CD14-positive monocyte (primary cell): ENCODE measurements at regions not wholly inside any gene's neighbourhood (a gene's known extent, or its start where the extent isn't known, plus 50 kb on each side); places are given as distances from the start of the nearest gene placed in this dataset.
"Not testable (repeated sequence)": the region's sequence is repeated elsewhere in the genome, so short reads cannot be mapped to it uniquely, and the experiment has no call there.

ENCODE experiments used
- DNase-seq, 3 donors: peaks; one replicate each; pipeline ENCODE4 v3.0.0-alpha.2; 2011 to 2022
- H2AFZ ChIP-seq: 2 replicates; pipeline ENCODE4 v1.6.0; 2012; ENCODE audit warnings: mild to moderate bottlenecking, low read depth, low read length, inconsistent platforms; ENCODE audit not compliant: insufficient read depth, poor library complexity, severe bottlenecking
- H3K27ac ChIP-seq, 2 donors: 1 replicate in 1 of 2; 2 replicates in 1 of 2; pipeline ENCODE4 v1.5.1; 2012 to 2013; ENCODE audit warnings: low read length in 2 of 2, control low read depth in 1 of 2, inconsistent platforms in 1 of 2, low read depth in 1 of 2, mild to moderate bottlenecking in 1 of 2
- H3K27me3 ChIP-seq, 2 donors: one replicate each; pipeline versions ENCODE4 v1.6.0 to v1.6.1; 2011 to 2013; ENCODE audit warnings: low read length in 2 of 2; ENCODE audit not compliant: control insufficient read depth in 2 of 2, insufficient read depth in 2 of 2
- H3K36me3 ChIP-seq, 2 donors: replicated peaks in 1 of 2; 1 replicate in 1 of 2; 2 replicates in 1 of 2; pipeline versions ENCODE4 v1.5.1 to v1.6.1; 2012 to 2013; ENCODE audit warnings: low read length in 2 of 2, control low read depth in 1 of 2, inconsistent platforms in 1 of 2, mild to moderate bottlenecking in 1 of 2; ENCODE audit not compliant: insufficient read depth in 2 of 2, control insufficient read depth in 1 of 2
- H3K4me1 ChIP-seq, 2 donors: 1 replicate in 1 of 2; 2 replicates in 1 of 2; pipeline versions ENCODE4 v1.5.1 to v1.6.1; 2012 to 2013; ENCODE audit warnings: low read length in 2 of 2, control low read depth in 1 of 2, inconsistent platforms in 1 of 2, mild to moderate bottlenecking in 1 of 2, moderate library complexity in 1 of 2; ENCODE audit not compliant: insufficient read depth in 2 of 2, control insufficient read depth in 1 of 2
- H3K4me2 ChIP-seq: replicated peaks from 2 replicates; pipeline ENCODE3; 2012; ENCODE audit warnings: low read length, moderate library complexity, mild to moderate bottlenecking; ENCODE audit not compliant: poor library complexity, severe bottlenecking; ENCODE audit errors: extremely low read depth
- H3K4me3 ChIP-seq, 3 experiments: fragments of 200-600 bp in 1 of 3; sonication (generic) in 1 of 3; replicated peaks in 1 of 3; 1 replicate in 2 of 3; 2 replicates in 1 of 3; pipeline ENCODE4 v1.5.1; 2011 to 2013; ENCODE audit warnings: low read length in 3 of 3, mild to moderate bottlenecking in 3 of 3, control low read depth in 2 of 3, low read depth in 2 of 3, inconsistent platforms in 1 of 3, moderate library complexity in 1 of 3
- H3K79me2 ChIP-seq: 2 replicates; pipeline ENCODE4 v1.6.0; 2012; ENCODE audit warnings: mild to moderate bottlenecking, control low read depth, inconsistent platforms, low read length, moderate library complexity; ENCODE audit not compliant: insufficient read depth
- H3K9ac ChIP-seq: 2 replicates; pipeline ENCODE4 v1.6.0; 2017; ENCODE audit warnings: low read length, mild to moderate bottlenecking; ENCODE audit not compliant: insufficient read depth, poor library complexity, severe bottlenecking
- H3K9me3 ChIP-seq, 2 donors: replicated peaks in 1 of 2; 1 replicate in 1 of 2; 2 replicates in 1 of 2; pipeline versions ENCODE4 v1.5.1 to v1.6.1; 2012 to 2013; ENCODE audit warnings: low read length in 2 of 2, control low read depth in 1 of 2; ENCODE audit not compliant: control insufficient read depth in 1 of 2, insufficient read depth in 1 of 2
- H4K20me1 ChIP-seq: 2 replicates; pipeline ENCODE4 v1.6.0; 2012; ENCODE audit warnings: mild to moderate bottlenecking, low read length, control low read depth, moderate library complexity; ENCODE audit not compliant: insufficient read depth
- H3K27ac Mint-ChIP-seq, 7 donors: one replicate each; pipeline ENCODE4 v1.8.0; 2020; ENCODE audit warnings: mild to moderate bottlenecking in 7 of 7, mixed read lengths in 7 of 7, moderate library complexity in 6 of 7, inconsistent platforms in 2 of 7
- H3K27me3 Mint-ChIP-seq, 3 donors: one replicate each; pipeline ENCODE4 v1.8.0; 2021 to 2022; ENCODE audit warnings: low read depth in 3 of 3, mild to moderate bottlenecking in 3 of 3, mixed read lengths in 3 of 3, moderate library complexity in 3 of 3, inconsistent platforms in 1 of 3
- H3K36me3 Mint-ChIP-seq, 2 donors: one replicate each; pipeline ENCODE4 v1.8.0; 2020; ENCODE audit warnings: mixed read lengths in 2 of 2, inconsistent platforms in 1 of 2, mild to moderate bottlenecking in 1 of 2
- H3K4me1 Mint-ChIP-seq: one replicate; pipeline ENCODE4 v1.8.0; 2020; ENCODE audit warnings: mild to moderate bottlenecking, mixed read lengths
- H3K4me3 Mint-ChIP-seq, 2 donors: one replicate each; pipeline ENCODE4 v1.8.0; 2020; ENCODE audit warnings: mild to moderate bottlenecking in 2 of 2, mixed read lengths in 2 of 2, moderate library complexity in 1 of 2
- H3K9me3 Mint-ChIP-seq, 7 donors: one replicate each; pipeline ENCODE4 v1.8.0; 2020 to 2022; ENCODE audit warnings: mixed read lengths in 7 of 7, mild to moderate bottlenecking in 6 of 7, moderate library complexity in 6 of 7, inconsistent platforms in 2 of 7
- WGBS: methylation state at CpG from one replicate; pipeline ENCODE4 v1.1.5; 2013; ENCODE audit warnings: missing lambda C conversion rate; ENCODE audit not compliant: insufficient coverage; 5-methylcytosine and 5-hydroxymethylcytosine counted together
- intact Hi-C, 2 donors: fragments of 100-400 bp; cut with micrococcal nuclease; formaldehyde crosslinking; loops; one replicate each; pipeline versions ENCODE4 v1.15.0 to v1.15.1; 2023

GRCh38 chr2:87327648-87328371 lies 306.2 kb upstream of the PLGLB1 start:
- intact Hi-C loops, H3K4me2 ChIP-seq, H3K27ac Mint-ChIP-seq, H3K27me3 ChIP-seq, H3K9me3 Mint-ChIP-seq, H3K9ac ChIP-seq, H3K36me3 Mint-ChIP-seq, H3K79me2 ChIP-seq, H2AFZ ChIP-seq, H3K36me3 ChIP-seq, H3K27ac ChIP-seq, DNase-seq, H3K9me3 ChIP-seq, H3K4me1 ChIP-seq, H3K4me3 Mint-ChIP-seq, H4K20me1 ChIP-seq, H3K27me3 Mint-ChIP-seq, H3K4me3 ChIP-seq: not testable (repeated sequence)
- peaks cover 14% of the 10 kb centered on the region for H3K4me1 Mint-ChIP-seq
- WGBS = no CpG with 5 or more reads among the region's 4 CpGs

GRCh38 chr2:87329529-87329928 lies 307.9 kb upstream of the PLGLB1 start:
- H3K9me3 Mint-ChIP-seq, H4K20me1 ChIP-seq, DNase-seq, H3K4me3 ChIP-seq, H3K4me3 Mint-ChIP-seq, H3K79me2 ChIP-seq, H3K4me1 Mint-ChIP-seq, H3K36me3 ChIP-seq, H3K4me1 ChIP-seq, H3K27ac Mint-ChIP-seq, H3K9ac ChIP-seq, H2AFZ ChIP-seq, H3K36me3 Mint-ChIP-seq, H3K27ac ChIP-seq, H3K9me3 ChIP-seq, H3K27me3 ChIP-seq, intact Hi-C loops, H3K4me2 ChIP-seq, H3K27me3 Mint-ChIP-seq: not testable (repeated sequence)
- WGBS = no CpG with 5 or more reads among the region's 7 CpGs

GRCh38 chr2:87330486-87330885 lies 308.8 kb upstream of the PLGLB1 start:
- H3K27me3 Mint-ChIP-seq, H3K27ac ChIP-seq, H3K4me2 ChIP-seq, H3K4me3 ChIP-seq, H3K27me3 ChIP-seq, H3K4me3 Mint-ChIP-seq, H3K79me2 ChIP-seq, H3K27ac Mint-ChIP-seq, H2AFZ ChIP-seq, DNase-seq, H3K36me3 Mint-ChIP-seq, H3K9me3 Mint-ChIP-seq, H3K9me3 ChIP-seq, H3K9ac ChIP-seq, H3K36me3 ChIP-seq, intact Hi-C loops, H4K20me1 ChIP-seq: not testable (repeated sequence)
- H3K4me1 ChIP-seq = peaks cover 7 to 11% of the 10 kb centered on the region in 2 donors
- H3K4me1 Mint-ChIP-seq = peaks cover 10% of the 10 kb centered on the region
- no CpG with 5 or more reads among the region's 4 CpGs for WGBS

- Mint-ChIP-seq H3K4me3 (peak overlapping the region in 1 of 2 donors; percentile 7), H3K27ac (peak overlapping the region in 3 of 7 donors; percentile 62 to 83 (median 73))
- H3K27ac ChIP-seq = peak overlapping the region; percentile 64 to 68
- H3K9ac ChIP-seq, H3K4me1 ChIP-seq, H3K9me3 ChIP-seq, H2AFZ ChIP-seq, intact Hi-C loops, H3K79me2 ChIP-seq, H3K36me3 Mint-ChIP-seq, H3K4me2 ChIP-seq, H4K20me1 ChIP-seq, H3K27me3 ChIP-seq, H3K27me3 Mint-ChIP-seq, H3K4me1 Mint-ChIP-seq, H3K4me3 ChIP-seq, H3K9me3 Mint-ChIP-seq, H3K36me3 ChIP-seq: not testable (repeated sequence)
- WGBS = no CpG with 5 or more reads among the region's 6 CpGs
- peak; percentile 38 to 65 (median 54) for DNase-seq
These were observed 310.4 kb upstream of the PLGLB1 start for GRCh38 chr2:87331940-87332583.
